ENCODE measurements at regions not wholly inside any gene's neighbourhood (a gene's known extent, or its start where the extent isn't known, plus 50 kb on each side); places are given as distances from the start of the nearest gene placed in this dataset.

- Histone ChIP-seq H3K27ac (ENCODE audit: low read depth, low read length) (no peak overlapping the region), H3K9ac (ENCODE audit: low read length) (no peak overlapping the region), H3K4me3 (ENCODE audit: insufficient read depth, low read depth, low read length) (no peak overlapping the region), H2AFZ (ENCODE audit: low read depth, low read length) (no peak overlapping the region), H3K36me3 (ENCODE audit: insufficient read depth, low read length) (no peaks in the 10 kb centered on the region), H3K9me3 (ENCODE audit: insufficient read depth, low read depth, low read length) (peaks cover 2% of the 10 kb centered on the region), H4K20me1 (ENCODE audit: insufficient read depth, low read length) (no peaks in the 10 kb centered on the region), H3K27me3 (ENCODE audit: insufficient read depth, low read length) (no peaks in the 10 kb centered on the region), H3K79me2 (ENCODE audit: insufficient read depth, low read length) (no peaks in the 10 kb centered on the region), H3K4me2 (ENCODE audit: low read length) (no peak overlapping the region), H3K4me1 (ENCODE audit: insufficient read depth, low read length) (no peaks in the 10 kb centered on the region)
- H3K36me3 Mint-ChIP-seq (ENCODE audit: low read depth, unreplicated experiment) = no peaks in the 10 kb centered on the region
- TF ChIP-seq CTCF (IDR thresholded peaks at IDR 0.05; ENCODE audit: insufficient read depth, low read depth, low read length) (no peak), EZH2 (IDR thresholded peaks at IDR 0.05; ENCODE audit: insufficient read depth, low read length) (no peak)
- peaks cover 13% of the 10 kb centered on the region for H3K9me3 Mint-ChIP-seq (ENCODE audit: unreplicated experiment)
- FAIRE-seq = no peak
- H3K27ac Mint-ChIP-seq (ENCODE audit: unreplicated experiment) = no peak overlapping the region
- H3K4me1 Mint-ChIP-seq (ENCODE audit: low read depth, unreplicated experiment) = no peaks in the 10 kb centered on the region
- no peak for DNase-seq (ENCODE audit: low read depth)
- H3K4me3 Mint-ChIP-seq (ENCODE audit: unreplicated experiment) = no peak overlapping the region
- H3K27me3 Mint-ChIP-seq (ENCODE audit: low read depth, unreplicated experiment) = no peaks in the 10 kb centered on the region
Observed at GRCh38 chr4:59374416-59374815, 1825.7 kb upstream of the ADGRL3 start.

GRCh38 chr4:59380841-59381366 is 1819.2 kb upstream of the ADGRL3 start:
- Histone ChIP-seq H3K9me3 (ENCODE audit: insufficient read depth, low read depth, low read length) (peaks cover 2% of the 10 kb centered on the region), H3K4me3 (ENCODE audit: insufficient read depth, low read depth, low read length) (no peak overlapping the region), H4K20me1 (ENCODE audit: insufficient read depth, low read length) (no peaks in the 10 kb centered on the region), H3K27ac (ENCODE audit: low read depth, low read length) (no peak overlapping the region), H3K9ac (ENCODE audit: low read length) (no peak overlapping the region), H3K27me3 (ENCODE audit: insufficient read depth, low read length) (no peaks in the 10 kb centered on the region), H3K36me3 (ENCODE audit: insufficient read depth, low read length) (no peaks in the 10 kb centered on the region), H2AFZ (ENCODE audit: low read depth, low read length) (no peak overlapping the region), H3K4me2 (ENCODE audit: low read length) (no peak overlapping the region), H3K79me2 (ENCODE audit: insufficient read depth, low read length) (no peaks in the 10 kb centered on the region), H3K4me1 (ENCODE audit: insufficient read depth, low read length) (no peaks in the 10 kb centered on the region)
- no peak for TF ChIP-seq EZH2 (IDR thresholded peaks at IDR 0.05; ENCODE audit: insufficient read depth, low read length)
- TF ChIP-seq CTCF (IDR thresholded peaks at IDR 0.05; ENCODE audit: insufficient read depth, low read depth, low read length) = no peak
- H3K4me1 Mint-ChIP-seq (ENCODE audit: low read depth, unreplicated experiment) = no peaks in the 10 kb centered on the region
- no peak overlapping the region for H3K4me3 Mint-ChIP-seq (ENCODE audit: unreplicated experiment)
- H3K27me3 Mint-ChIP-seq (ENCODE audit: low read depth, unreplicated experiment) = no peaks in the 10 kb centered on the region
- no peak for DNase-seq (ENCODE audit: low read depth)
- no peaks in the 10 kb centered on the region for H3K36me3 Mint-ChIP-seq (ENCODE audit: low read depth, unreplicated experiment)
- H3K27ac Mint-ChIP-seq (ENCODE audit: unreplicated experiment) = no peak overlapping the region
- H3K9me3 Mint-ChIP-seq (ENCODE audit: unreplicated experiment) = peaks cover 13% of the 10 kb centered on the region
- FAIRE-seq = no peak

GRCh38 chr4:59381591-59381990 is 1818.5 kb upstream of the ADGRL3 start:
- no peaks in the 10 kb centered on the region for H3K4me1 ChIP-seq (ENCODE audit: insufficient read depth, low read length)
- DNase-seq (ENCODE audit: low read depth) = no peak
- no peak overlapping the region for H3K4me3 ChIP-seq (ENCODE audit: insufficient read depth, low read depth, low read length)
- no peak overlapping the region for H2AFZ ChIP-seq (ENCODE audit: low read depth, low read length)
- no peaks in the 10 kb centered on the region for H3K36me3 Mint-ChIP-seq (ENCODE audit: low read depth, unreplicated experiment)
- H3K4me3 Mint-ChIP-seq (ENCODE audit: unreplicated experiment) = no peak overlapping the region
- H3K9me3 ChIP-seq (ENCODE audit: insufficient read depth, low read depth, low read length) = peaks cover 2% of the 10 kb centered on the region
- no peaks in the 10 kb centered on the region for H3K4me1 Mint-ChIP-seq (ENCODE audit: low read depth, unreplicated experiment)
- H3K36me3 ChIP-seq (ENCODE audit: insufficient read depth, low read length) = no peaks in the 10 kb centered on the region
- H3K9ac ChIP-seq (ENCODE audit: low read length) = no peak overlapping the region
- no peaks in the 10 kb centered on the region for H3K27me3 ChIP-seq (ENCODE audit: insufficient read depth, low read length)
- H3K4me2 ChIP-seq (ENCODE audit: low read length) = no peak overlapping the region
- H4K20me1 ChIP-seq (ENCODE audit: insufficient read depth, low read length) = no peaks in the 10 kb centered on the region
- H3K79me2 ChIP-seq (ENCODE audit: insufficient read depth, low read length) = no peaks in the 10 kb centered on the region
- H3K9me3 Mint-ChIP-seq (ENCODE audit: unreplicated experiment) = peaks cover 13% of the 10 kb centered on the region
- TF ChIP-seq CTCF (IDR thresholded peaks at IDR 0.05; ENCODE audit: insufficient read depth, low read depth, low read length) (no peak), EZH2 (IDR thresholded peaks at IDR 0.05; ENCODE audit: insufficient read depth, low read length) (no peak)
- H3K27me3 Mint-ChIP-seq (ENCODE audit: low read depth, unreplicated experiment) = no peaks in the 10 kb centered on the region
- H3K27ac ChIP-seq (ENCODE audit: low read depth, low read length) = no peak overlapping the region
- H3K27ac Mint-ChIP-seq (ENCODE audit: unreplicated experiment) = no peak overlapping the region
- FAIRE-seq = no peak

All from astrocyte (in vitro differentiated cells and primary cell).